ENCODE measurements at regions not wholly inside any gene's neighbourhood (a gene's known extent, or its start where the extent isn't known, plus 50 kb on each side); places are given as distances from the start of the nearest gene placed in this dataset.

DNA sequence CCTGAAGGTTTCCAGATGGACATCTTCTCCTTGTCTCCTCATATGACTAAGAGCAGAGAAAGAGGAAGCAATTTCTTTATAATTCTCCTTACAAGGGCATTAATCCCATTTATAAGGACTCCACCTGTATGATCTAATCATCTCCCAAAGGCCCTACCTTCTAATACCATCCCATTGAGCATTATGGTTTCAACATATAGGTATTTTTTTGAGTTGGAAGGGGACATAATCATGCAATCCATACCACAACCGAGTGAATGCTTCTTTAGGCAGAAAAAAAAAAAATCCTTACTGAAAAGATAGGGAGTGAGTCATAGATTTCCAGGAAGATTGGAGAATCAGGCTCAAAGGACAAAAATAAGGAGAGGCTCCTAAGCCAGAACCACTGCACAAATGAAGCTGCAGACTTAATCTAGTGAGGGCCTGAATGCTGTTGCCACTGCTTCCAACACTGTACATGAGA is 312.5 kb upstream of the HS3ST1 start:
- TF ChIP-seq, protein P1, sequence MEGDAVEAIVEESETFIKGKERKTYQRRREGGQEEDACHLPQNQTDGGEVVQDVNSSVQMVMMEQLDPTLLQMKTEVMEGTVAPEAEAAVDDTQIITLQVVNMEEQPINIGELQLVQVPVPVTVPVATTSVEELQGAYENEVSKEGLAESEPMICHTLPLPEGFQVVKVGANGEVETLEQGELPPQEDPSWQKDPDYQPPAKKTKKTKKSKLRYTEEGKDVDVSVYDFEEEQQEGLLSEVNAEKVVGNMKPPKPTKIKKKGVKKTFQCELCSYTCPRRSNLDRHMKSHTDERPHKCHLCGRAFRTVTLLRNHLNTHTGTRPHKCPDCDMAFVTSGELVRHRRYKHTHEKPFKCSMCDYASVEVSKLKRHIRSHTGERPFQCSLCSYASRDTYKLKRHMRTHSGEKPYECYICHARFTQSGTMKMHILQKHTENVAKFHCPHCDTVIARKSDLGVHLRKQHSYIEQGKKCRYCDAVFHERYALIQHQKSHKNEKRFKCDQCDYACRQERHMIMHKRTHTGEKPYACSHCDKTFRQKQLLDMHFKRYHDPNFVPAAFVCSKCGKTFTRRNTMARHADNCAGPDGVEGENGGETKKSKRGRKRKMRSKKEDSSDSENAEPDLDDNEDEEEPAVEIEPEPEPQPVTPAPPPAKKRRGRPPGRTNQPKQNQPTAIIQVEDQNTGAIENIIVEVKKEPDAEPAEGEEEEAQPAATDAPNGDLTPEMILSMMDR (IDR thresholded peaks at IDR 0.05): no peak
- TF ChIP-seq EZH2 (IDR thresholded peaks at IDR 0.05; ENCODE audit: borderline replicate concordance, insufficient read depth, low read depth, low read length, poor library complexity, severe bottlenecking): no peak

Data from B cell (primary cell).